Esophagus squamous epithelium (tissue), 5 donors: ENCODE measurements at regions not wholly inside any gene's neighbourhood (a gene's known extent, or its start where the extent isn't known, plus 50 kb on each side); places are given as distances from the start of the nearest gene placed in this dataset.

Source experiments
- DNase-seq: peaks from one replicate; lab custom pipeline; 2025; lab: John Stamatoyannopoulos, UW
- H3K27ac ChIP-seq, 4 donors: fragments of 200-600 bp; sonication (generic); one replicate each; pipeline ENCODE4 v1.5.1; 2016 to 2019; ENCODE audit warnings: mild to moderate bottlenecking in 1 of 4
- H3K27me3 ChIP-seq, 4 donors: fragments of 200-600 bp; sonication (generic); 1 replicate in 3 of 4; 2 replicates in 1 of 4; pipeline versions ENCODE4 v1.5.1 to v1.6.0; 2017 to 2021; ENCODE audit warnings: antibody characterized with exemption in 1 of 4
- H3K36me3 ChIP-seq, 3 donors: fragments of 200-600 bp; sonication (generic); one replicate each; pipeline ENCODE4 v1.5.1; 2016 to 2019
- H3K4me1 ChIP-seq, 3 donors: fragments of 200-600 bp; sonication (generic); one replicate each; pipeline ENCODE4 v1.5.1; 2017 to 2019
- H3K4me3 ChIP-seq, 4 donors: fragments of 200-600 bp; sonication (generic); 1 replicate in 3 of 4; 2 replicates in 1 of 4; pipeline ENCODE4 v1.5.1; 2016 to 2019; ENCODE audit warnings: mild to moderate bottlenecking in 2 of 4, moderate library complexity in 1 of 4
- H3K9me3 ChIP-seq, 3 donors: fragments of 200-600 bp; sonication (generic); one replicate each; pipeline ENCODE4 v1.5.1; 2016 to 2019
- POLR2A ChIP-seq, 4 donors: fragments of 450-650 bp; IDR thresholded peaks; one replicate each; pipeline ENCODE4 v1.6.1; 2017; ENCODE audit warnings: antibody characterized with exemption in 4 of 4, mild to moderate bottlenecking in 4 of 4, moderate library complexity in 3 of 4
- WGBS, 2 donors: methylation state at CpG; one replicate each; pipeline ENCODE4 v1.1.5; 2018; 5-methylcytosine and 5-hydroxymethylcytosine counted together
- intact Hi-C: fragments of 100-400 bp; cut with DNase I; formaldehyde crosslinking; loops from one replicate; pipeline ENCODE4 v1.15.0; 2022
- TF ChIP-seq, protein P1 (sequence below), 6 experiments: fragments of 450-650 bp in 4 of 6; fragments of 200-600 bp in 2 of 6; sonication (generic) in 2 of 6; IDR thresholded peaks; one replicate each; pipeline ENCODE4 v1.5.1; 2016 to 2019; ENCODE audit warnings: antibody characterized with exemption in 6 of 6, mild to moderate bottlenecking in 4 of 6, moderate library complexity in 4 of 6
- donor health status: DM: yes; HTN: yes; CAD: no.

DNA sequence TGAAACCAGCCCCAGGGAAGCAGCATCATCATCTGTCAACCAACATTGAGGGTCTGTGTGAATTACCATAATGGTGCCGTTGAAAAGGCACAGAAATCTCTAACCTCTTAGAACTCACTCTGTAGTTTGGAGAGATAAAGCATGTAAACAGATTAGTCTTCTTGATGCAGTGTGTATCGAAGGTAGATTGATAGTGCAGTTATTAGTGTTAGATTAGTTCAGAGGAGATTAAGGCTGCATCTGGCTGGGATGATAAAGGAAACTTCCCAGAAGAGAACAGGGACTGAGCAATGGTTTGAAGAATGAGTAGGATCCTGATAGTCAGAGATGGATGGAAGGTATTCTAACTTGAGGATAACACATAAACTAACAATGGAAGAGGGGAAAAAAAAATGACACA is 651.5 kb downstream of the TLE1 start:
- 43% methylated on average over 2 of the region's 2 CpGs for WGBS, 2 donors
- no peak for DNase-seq
- intact Hi-C loops, result no loop called here
- no peaks in the 10 kb centered on the region for H3K27me3 ChIP-seq
- no peak overlapping the region for H3K4me3 ChIP-seq
- no peak for TF ChIP-seq POLR2A (IDR thresholded peaks at IDR 0.05)
- TF ChIP-seq, protein P1, sequence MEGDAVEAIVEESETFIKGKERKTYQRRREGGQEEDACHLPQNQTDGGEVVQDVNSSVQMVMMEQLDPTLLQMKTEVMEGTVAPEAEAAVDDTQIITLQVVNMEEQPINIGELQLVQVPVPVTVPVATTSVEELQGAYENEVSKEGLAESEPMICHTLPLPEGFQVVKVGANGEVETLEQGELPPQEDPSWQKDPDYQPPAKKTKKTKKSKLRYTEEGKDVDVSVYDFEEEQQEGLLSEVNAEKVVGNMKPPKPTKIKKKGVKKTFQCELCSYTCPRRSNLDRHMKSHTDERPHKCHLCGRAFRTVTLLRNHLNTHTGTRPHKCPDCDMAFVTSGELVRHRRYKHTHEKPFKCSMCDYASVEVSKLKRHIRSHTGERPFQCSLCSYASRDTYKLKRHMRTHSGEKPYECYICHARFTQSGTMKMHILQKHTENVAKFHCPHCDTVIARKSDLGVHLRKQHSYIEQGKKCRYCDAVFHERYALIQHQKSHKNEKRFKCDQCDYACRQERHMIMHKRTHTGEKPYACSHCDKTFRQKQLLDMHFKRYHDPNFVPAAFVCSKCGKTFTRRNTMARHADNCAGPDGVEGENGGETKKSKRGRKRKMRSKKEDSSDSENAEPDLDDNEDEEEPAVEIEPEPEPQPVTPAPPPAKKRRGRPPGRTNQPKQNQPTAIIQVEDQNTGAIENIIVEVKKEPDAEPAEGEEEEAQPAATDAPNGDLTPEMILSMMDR (IDR thresholded peaks at IDR 0.05), result no peak
- H3K4me1 ChIP-seq, result no peaks in the 10 kb centered on the region
- no peak overlapping the region for H3K27ac ChIP-seq
- no peaks in the 10 kb centered on the region for H3K36me3 ChIP-seq
- H3K9me3 ChIP-seq, result no peaks in the 10 kb centered on the region

DNA sequence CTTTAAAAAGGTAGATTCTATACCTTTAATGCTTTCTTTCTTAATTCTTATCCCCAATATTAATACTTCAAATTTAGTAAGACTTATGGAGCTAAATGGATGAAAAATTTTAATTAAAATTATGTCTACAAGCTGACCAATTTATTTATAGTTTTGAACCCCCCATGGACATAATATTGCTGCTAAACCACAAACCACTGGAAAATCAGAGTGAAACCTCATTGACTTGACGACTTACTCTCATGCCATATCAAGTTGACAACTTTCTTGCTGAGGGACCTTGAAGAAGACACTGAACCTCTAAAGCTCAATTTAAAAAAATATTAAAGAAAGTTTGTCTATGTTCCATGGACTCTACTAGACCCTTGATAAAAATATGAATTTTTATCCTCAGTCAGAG is 653.7 kb downstream of the TLE1 start:
- Histone ChIP-seq H3K4me1 (no peaks in the 10 kb centered on the region), H3K36me3 (no peaks in the 10 kb centered on the region), H3K4me3 (no peak overlapping the region), H3K9me3 (no peaks in the 10 kb centered on the region), H3K27ac (no peak overlapping the region), H3K27me3 (no peaks in the 10 kb centered on the region)
- TF ChIP-seq POLR2A (IDR thresholded peaks at IDR 0.05), result no peak
- TF ChIP-seq, protein P1 (IDR thresholded peaks at IDR 0.05), result no peak
- 74 to 81% methylated on average over 1 of the region's 1 CpG for WGBS, 2 donors
- intact Hi-C loops, result no loop called here
- DNase-seq, result no peak

DNA sequence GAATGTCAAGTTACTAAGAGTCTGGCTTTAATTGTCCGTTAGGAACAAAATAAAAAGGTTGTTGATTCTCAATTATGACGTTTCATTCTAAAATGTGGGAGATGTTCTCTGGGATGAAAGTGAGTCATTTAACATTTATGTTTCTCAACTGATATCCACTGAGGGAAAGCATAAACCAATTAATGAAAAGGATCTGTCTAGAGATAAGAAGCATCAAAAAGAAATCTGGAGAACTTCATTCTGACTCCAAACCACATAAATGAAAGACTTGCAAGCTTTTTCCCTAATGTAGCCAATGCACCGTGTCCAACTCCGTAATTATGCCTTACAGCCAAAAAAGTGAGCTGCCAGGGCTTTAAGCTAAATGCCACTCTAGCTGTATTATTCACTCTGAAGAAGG is 654.2 kb downstream of the TLE1 start:
- TF ChIP-seq, protein P1 (IDR thresholded peaks at IDR 0.05), result no peak
- no peak for TF ChIP-seq POLR2A (IDR thresholded peaks at IDR 0.05)
- intact Hi-C loops, result no loop called here
- Histone ChIP-seq H3K4me3 (no peak overlapping the region), H3K9me3 (no peaks in the 10 kb centered on the region), H3K27me3 (no peaks in the 10 kb centered on the region), H3K36me3 (no peaks in the 10 kb centered on the region), H3K27ac (no peak overlapping the region), H3K4me1 (no peaks in the 10 kb centered on the region)
- no peak for DNase-seq
- 31 to 58% methylated on average over 4 of the region's 4 CpGs for WGBS, 2 donors

DNA sequence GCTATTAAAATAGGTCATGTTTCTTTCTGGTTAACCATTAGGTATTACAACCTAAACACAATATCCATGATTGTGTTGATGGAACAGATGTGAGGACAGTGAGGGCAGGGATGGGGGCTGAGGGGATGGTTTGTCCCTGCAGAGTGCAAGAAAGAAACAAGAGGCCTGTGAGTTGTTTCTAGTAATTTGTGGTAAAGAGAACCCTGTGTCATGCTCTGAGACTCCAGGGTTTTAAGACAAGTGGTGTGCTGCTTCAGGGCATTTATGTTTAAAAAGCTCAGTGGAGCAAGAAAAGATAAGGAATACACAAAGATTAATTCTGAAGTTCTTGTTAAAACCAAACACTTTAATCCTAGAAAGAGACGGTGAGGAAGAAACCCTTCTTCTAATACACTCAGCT is 656.5 kb downstream of the TLE1 start:
- H3K9me3 ChIP-seq, result no peaks in the 10 kb centered on the region
- no peak overlapping the region for H3K27ac ChIP-seq
- H3K36me3 ChIP-seq, result no peaks in the 10 kb centered on the region
- WGBS, 2 donors, result 5 to 21% methylated on average over 1 of the region's 1 CpG
- TF ChIP-seq, protein P1 (IDR thresholded peaks at IDR 0.05), result no peak
- no peak for TF ChIP-seq POLR2A (IDR thresholded peaks at IDR 0.05)
- no peak overlapping the region for H3K4me3 ChIP-seq
- no peaks in the 10 kb centered on the region for H3K27me3 ChIP-seq
- intact Hi-C loops, result no loop called here
- DNase-seq, result no peak
- H3K4me1 ChIP-seq, result no peaks in the 10 kb centered on the region

DNA sequence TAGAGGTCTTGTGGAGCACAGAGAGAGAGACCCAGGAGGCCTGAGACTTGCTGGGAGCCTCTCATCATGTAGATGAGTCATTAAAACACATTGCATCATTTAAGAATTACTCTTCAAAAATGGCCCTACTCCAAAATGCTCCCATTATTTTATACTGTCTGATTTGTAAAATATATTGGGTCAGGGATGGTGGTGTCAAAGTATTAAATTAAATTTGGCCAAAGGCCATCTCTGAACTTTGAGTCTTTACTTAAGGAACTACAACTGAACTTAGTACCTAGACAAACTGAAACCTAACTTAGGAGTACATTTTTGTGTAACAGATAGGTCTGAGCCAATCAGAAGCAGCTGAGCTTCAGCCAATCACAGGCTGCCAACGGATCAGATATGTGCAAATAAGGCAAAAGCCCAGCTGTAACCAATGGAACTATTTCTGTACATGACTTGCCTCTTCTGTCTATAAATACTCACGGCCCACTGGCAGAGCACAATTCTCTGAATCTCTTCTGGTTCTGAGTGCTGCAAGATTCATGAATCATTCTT is 657.2 kb downstream of the TLE1 start:
- no peak for DNase-seq
- intact Hi-C loops, result no loop called here
- TF ChIP-seq, protein P1 (IDR thresholded peaks at IDR 0.05), result no peak
- no peak for TF ChIP-seq POLR2A (IDR thresholded peaks at IDR 0.05)
- Histone ChIP-seq H3K4me1 (no peaks in the 10 kb centered on the region), H3K36me3 (no peaks in the 10 kb centered on the region), H3K27ac (no peak overlapping the region), H3K27me3 (no peaks in the 10 kb centered on the region), H3K4me3 (no peak overlapping the region), H3K9me3 (no peaks in the 10 kb centered on the region)
- WGBS, 2 donors, result 59 to 63% methylated on average over 2 of the region's 2 CpGs
